ENCODE measurements at regions not wholly inside any gene's neighbourhood (a gene's known extent, or its start where the extent isn't known, plus 50 kb on each side); places are given as distances from the start of the nearest gene placed in this dataset.

GRCh38 chr2:136651456-136652010, 113.8 kb upstream of the THSD7B start:
- TF ChIP-seq CTCF (IDR thresholded peaks at IDR 0.05; ENCODE audit: borderline replicate concordance, extremely low read depth, low read length, poor library complexity, severe bottlenecking) (no peak), EZH2 (IDR thresholded peaks at IDR 0.05; ENCODE audit: borderline replicate concordance, low read depth, low read length, severe bottlenecking) (no peak)

Measured in DND-41 (cell line).